HAP-1 (cell line): ENCODE measurements at regions not wholly inside any gene's neighbourhood (a gene's known extent, or its start where the extent isn't known, plus 50 kb on each side); places are given as distances from the start of the nearest gene placed in this dataset.

Experiments
- DNase-seq, 2 experiments: peaks; one replicate each; pipeline ENCODE4 v3.0.0-alpha.2; 2016 to 2020; ENCODE audit warnings: low spot score in 2 of 2
- H3K27me3 ChIP-seq: fragments of 250-450 bp; sonication (Bioruptor Pico); 2 replicates; pipeline ENCODE4 v1.5.1; 2020; ENCODE audit warnings: low read depth, mild to moderate bottlenecking, moderate library complexity
- H3K36me3 ChIP-seq: fragments of 250-450 bp; sonication (Bioruptor Pico); replicated peaks from 2 replicates; pipeline ENCODE4 v1.5.1; 2020; ENCODE audit warnings: mild to moderate bottlenecking
- H3K4me1 ChIP-seq: fragments of 250-450 bp; sonication (Bioruptor Pico); 2 replicates; pipeline ENCODE4 v1.5.1; 2020; ENCODE audit warnings: mild to moderate bottlenecking
- H3K4me3 ChIP-seq: fragments of 250-450 bp; sonication (Bioruptor Pico); 2 replicates; pipeline ENCODE4 v1.5.1; 2020; ENCODE audit warnings: mild to moderate bottlenecking, moderate library complexity
- H3K9me3 ChIP-seq: fragments of 250-450 bp; sonication (Bioruptor Pico); 2 replicates; pipeline ENCODE4 v1.5.1; 2020; ENCODE audit warnings: mild to moderate bottlenecking, moderate library complexity
- in situ Hi-C: fragments of 300-500 bp; cut with MboI; formaldehyde crosslinking; loops from 3 replicates; pipeline ENCODE4 v1.14.3; 2020; ENCODE audit warnings: low sequenced_read_pairs, inconsistent platforms, mixed read lengths

DNA sequence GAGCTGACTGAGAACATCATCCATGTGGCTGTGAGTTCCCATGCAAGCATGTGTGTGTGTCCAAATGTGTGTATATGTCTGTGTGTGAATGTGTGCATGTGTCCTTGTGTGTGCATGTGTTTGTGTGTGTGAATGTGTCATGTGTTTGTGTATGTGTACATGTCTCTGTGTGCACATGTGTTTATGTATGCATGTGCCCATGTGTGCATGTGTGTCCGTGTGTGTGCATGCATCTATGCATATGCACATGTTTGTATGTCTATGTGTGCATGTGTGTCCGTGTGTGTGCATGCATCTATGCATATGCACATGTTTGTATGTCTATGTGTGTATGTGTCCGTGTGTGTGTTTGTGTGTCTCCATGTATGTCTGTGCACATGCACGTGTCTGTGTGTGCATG lies 99.7 kb downstream of the LBH start:
- H3K4me1 ChIP-seq: no peaks in the 10 kb centered on the region
- no peak overlapping the region for H3K4me3 ChIP-seq
- H3K36me3 ChIP-seq: no peaks in the 10 kb centered on the region
- H3K9me3 ChIP-seq: no peaks in the 10 kb centered on the region; the same call in 1 of the 2 replicates
- DNase-seq: no peak
- in situ Hi-C loops: no loop called here
- no peaks in the 10 kb centered on the region for H3K27me3 ChIP-seq

DNA sequence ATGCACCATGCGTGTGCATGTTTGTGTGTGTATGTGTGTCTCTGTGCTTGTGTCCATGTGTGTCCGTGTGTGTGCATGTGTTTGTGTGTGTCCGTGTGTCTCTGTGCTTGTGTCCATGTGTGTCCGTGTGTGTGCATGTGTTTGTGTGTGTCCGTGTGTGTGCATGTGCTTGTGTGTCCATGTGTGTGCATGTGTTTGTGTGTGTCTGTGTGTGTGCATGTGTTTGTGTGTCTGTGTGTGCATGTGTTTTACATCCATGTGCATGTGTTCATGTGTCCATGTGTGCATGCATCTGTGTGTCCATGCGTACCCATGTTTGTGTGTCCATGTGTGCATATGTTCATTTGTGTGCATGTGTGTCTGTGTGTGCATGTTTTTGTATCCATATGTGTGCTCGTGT lies 100.5 kb downstream of the LBH start:
- no peak for DNase-seq
- peaks cover 3% of the 10 kb centered on the region; the same call in 1 of the 2 replicates for H3K4me1 ChIP-seq
- H3K36me3 ChIP-seq: no peaks in the 10 kb centered on the region
- in situ Hi-C loops: no loop called here
- H3K4me3 ChIP-seq: no peak overlapping the region
- H3K27me3 ChIP-seq: no peaks in the 10 kb centered on the region
- H3K9me3 ChIP-seq: no peaks in the 10 kb centered on the region; the same call in 1 of the 2 replicates

DNA sequence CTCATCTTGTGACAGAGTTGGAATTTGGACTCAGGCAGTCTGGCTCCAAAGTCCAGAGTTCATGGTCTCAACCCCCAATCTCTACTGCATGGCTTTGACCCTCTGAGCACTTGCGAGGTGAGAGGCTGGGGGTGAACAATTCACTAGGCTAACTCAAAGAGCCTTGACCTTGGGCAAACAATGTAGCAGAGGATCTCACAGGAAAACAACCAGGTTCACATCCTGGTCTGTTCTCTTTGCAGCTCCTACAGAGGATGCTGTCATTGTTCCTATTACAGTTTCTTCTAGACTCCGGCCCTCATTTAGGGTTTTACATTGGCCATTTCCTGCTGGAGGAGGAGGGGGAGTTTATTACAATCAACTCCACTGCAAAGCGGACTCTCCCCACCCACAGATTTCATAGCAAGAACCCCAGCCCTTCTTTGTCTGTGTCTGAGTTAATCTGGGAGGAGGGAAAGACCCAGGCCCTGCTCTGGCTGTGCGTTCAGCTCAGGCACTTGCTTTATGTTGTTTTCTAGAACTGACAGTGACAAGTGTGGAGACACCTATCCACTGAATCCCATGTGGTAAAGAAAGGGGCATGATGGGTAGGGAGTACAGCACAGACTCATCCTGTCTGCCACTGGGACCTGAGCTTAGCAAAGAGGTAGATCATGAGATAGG lies 101.6 kb downstream of the LBH start:
- Histone ChIP-seq H3K4me3 (no peak overlapping the region), H3K9me3 (no peaks in the 10 kb centered on the region; the same call in 1 of the 2 replicates), H3K4me1 (peaks cover 3% of the 10 kb centered on the region; the same call in 1 of the 2 replicates), H3K27me3 (no peaks in the 10 kb centered on the region), H3K36me3 (no peaks in the 10 kb centered on the region)
- no peak for DNase-seq
- in situ Hi-C loops: no loop called here

DNA sequence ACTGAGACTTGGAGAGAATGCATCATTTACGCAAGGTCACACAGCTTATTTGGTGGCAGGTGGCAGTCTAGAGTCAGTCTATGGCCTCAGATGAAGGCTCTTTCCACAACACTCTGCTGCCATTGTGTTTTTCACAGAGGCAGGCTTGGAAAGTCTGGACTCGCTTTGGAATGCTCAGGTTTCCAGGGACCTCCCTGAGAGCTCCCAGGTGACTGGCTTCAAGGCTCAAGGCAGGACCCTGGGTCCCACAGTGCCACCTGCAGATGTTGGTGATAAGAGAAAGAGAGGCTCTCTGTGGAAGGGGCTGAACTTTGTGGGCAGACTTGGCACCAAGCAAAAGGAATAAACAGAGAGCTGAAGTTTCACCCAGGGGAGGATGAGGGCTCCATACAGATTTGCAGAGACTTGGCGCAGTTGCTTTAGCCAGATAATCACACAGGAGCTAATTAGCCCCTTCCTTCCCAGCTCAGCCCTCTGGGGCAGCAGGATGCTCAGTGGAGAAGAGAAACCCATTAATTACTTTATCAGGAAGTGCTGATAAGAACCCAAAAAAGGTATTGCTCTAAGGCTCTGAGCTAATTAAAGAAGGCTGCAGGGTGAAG lies 103.5 kb downstream of the LBH start:
- no peak overlapping the region for H3K4me3 ChIP-seq
- in situ Hi-C loops: no loop called here

DNA sequence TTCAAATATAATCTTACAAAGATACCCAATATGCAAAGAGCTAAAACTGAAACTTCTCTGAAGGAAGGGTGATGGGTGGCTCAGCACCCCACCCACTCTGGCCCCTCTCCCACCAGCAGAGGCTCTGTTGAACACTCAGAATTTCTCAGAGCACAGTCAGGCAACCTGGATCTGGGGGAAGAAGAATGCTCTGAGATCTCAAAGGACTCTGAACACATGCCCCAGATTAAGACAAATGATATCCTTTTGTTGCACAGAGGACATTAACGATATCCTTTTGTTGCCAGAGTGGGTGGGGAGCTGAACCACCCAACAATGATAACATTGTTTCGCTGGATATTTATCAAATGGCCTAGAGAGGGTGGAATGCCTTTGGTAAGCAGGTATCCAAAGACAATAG lies 104.8 kb downstream of the LBH start:
- Histone ChIP-seq H3K4me1 (peaks cover 3% of the 10 kb centered on the region; the same call in 1 of the 2 replicates), H3K36me3 (no peaks in the 10 kb centered on the region), H3K9me3 (no peaks in the 10 kb centered on the region; the same call in 1 of the 2 replicates), H3K4me3 (no peak overlapping the region), H3K27me3 (no peaks in the 10 kb centered on the region)
- in situ Hi-C loops: no loop called here
- peak in 1 of 2 experiments; percentile 16 for DNase-seq

More for the DNA sequence above, 103.5 kb downstream of the LBH start:
- Histone ChIP-seq H3K27me3 (no peaks in the 10 kb centered on the region), H3K9me3 (no peaks in the 10 kb centered on the region; the same call in 1 of the 2 replicates), H3K4me1 (peaks cover 3% of the 10 kb centered on the region; the same call in 1 of the 2 replicates), H3K36me3 (no peaks in the 10 kb centered on the region)
- no peak for DNase-seq

DNA sequence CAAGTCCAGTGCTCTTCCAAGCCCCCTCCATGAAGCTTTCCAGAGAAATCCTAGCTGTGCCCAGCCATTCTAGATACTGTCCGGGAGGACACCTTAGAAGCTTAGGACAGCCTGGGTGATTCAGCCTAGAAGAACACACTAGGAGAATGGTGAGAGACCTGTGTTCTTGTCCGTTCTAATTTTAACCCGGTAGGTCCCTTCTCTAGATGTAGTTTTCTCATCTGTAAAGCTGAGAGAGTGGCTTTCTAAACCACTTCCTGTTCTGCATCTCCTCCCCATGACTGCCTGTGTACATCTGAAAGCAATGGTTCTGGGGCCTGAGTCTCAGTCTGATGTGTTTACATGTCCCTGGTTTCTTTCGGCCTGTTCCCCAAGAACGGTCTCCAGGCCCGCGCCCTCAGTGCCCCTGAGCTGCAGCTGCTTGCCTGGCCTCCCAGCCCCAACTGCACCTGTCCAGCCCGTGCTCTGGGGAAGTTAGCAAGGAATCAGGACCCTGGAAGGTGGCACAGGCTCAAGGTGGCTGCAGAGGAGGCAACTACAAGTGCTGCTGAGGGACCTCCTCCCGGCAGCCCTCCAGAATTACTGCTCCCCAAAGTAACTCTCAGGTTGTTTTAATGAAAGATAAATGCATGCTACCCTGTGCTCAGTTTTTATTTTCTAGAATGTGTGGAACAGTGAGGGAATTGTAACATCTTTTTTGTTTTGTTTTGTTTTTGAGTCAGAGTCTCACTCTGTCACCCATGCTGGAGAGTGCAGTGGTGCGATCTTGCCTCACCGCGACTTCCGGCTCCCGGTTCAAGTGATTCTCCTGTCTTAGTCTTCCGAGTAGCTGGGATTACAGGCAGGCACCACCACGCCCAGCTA lies 105.9 kb downstream of the LBH start:
- no peak for DNase-seq
- H3K4me3 ChIP-seq: no peak overlapping the region
- H3K27me3 ChIP-seq: no peaks in the 10 kb centered on the region
- no peaks in the 10 kb centered on the region for H3K36me3 ChIP-seq
- peaks cover under 1% of the 10 kb centered on the region for H3K9me3 ChIP-seq
- in situ Hi-C loops: no loop called here
- peaks cover 3% of the 10 kb centered on the region; the same call in 1 of the 2 replicates for H3K4me1 ChIP-seq

- no peaks in the 10 kb centered on the region for H3K36me3 ChIP-seq
- in situ Hi-C loops: no loop called here
- H3K4me1 ChIP-seq: peaks cover 3% of the 10 kb centered on the region; the same call in 1 of the 2 replicates
- no peak overlapping the region for H3K4me3 ChIP-seq
- no peaks in the 10 kb centered on the region for H3K27me3 ChIP-seq
- peaks cover 9% of the 10 kb centered on the region for H3K9me3 ChIP-seq
- no peak for DNase-seq
These were observed 107.1 kb downstream of the LBH start for GRCh38 chr2:30338475-30338874.

DNA sequence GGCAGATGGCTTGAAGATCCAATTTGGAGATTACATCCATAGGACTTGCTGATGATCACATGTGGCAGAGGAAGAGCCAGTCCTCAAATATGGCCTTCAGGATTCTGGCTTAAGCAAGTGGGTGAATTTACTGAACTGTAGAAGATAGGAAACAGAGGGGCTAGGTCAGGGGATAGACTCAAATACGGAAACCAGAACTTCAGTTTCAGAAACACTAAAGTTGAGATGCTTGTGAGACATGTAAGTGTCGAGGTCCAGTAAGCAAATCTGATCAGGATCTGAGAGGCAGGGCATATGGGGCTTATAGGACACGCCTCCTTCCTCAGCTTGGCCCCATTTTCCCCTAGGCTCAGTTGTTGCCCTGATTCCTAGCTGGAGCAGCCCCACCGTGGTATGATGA lies 107.7 kb downstream of the LBH start:
- in situ Hi-C loops: no loop called here
- Histone ChIP-seq H3K9me3 (peaks cover 13% of the 10 kb centered on the region), H3K4me1 (peaks cover 3% of the 10 kb centered on the region; the same call in 1 of the 2 replicates), H3K4me3 (no peak overlapping the region), H3K27me3 (no peaks in the 10 kb centered on the region), H3K36me3 (no peaks in the 10 kb centered on the region)
- no peak for DNase-seq

- no peak for DNase-seq
- Histone ChIP-seq H3K36me3 (no peaks in the 10 kb centered on the region), H3K27me3 (no peaks in the 10 kb centered on the region), H3K4me1 (no peaks in the 10 kb centered on the region), H3K9me3 (peaks cover 13% of the 10 kb centered on the region), H3K4me3 (no peak overlapping the region)
- in situ Hi-C loops: no loop called here
These were observed 105.4 kb upstream of the LCLAT1 start for GRCh38 chr2:30341500-30342267.

- no peak for DNase-seq
- Histone ChIP-seq H3K27me3 (no peaks in the 10 kb centered on the region), H3K4me3 (no peak overlapping the region), H3K36me3 (no peaks in the 10 kb centered on the region), H3K4me1 (no peaks in the 10 kb centered on the region), H3K9me3 (peaks cover 13% of the 10 kb centered on the region)
- in situ Hi-C loops: no loop called here
These were observed 100.4 kb upstream of the LCLAT1 start for GRCh38 chr2:30346471-30347169.

DNA sequence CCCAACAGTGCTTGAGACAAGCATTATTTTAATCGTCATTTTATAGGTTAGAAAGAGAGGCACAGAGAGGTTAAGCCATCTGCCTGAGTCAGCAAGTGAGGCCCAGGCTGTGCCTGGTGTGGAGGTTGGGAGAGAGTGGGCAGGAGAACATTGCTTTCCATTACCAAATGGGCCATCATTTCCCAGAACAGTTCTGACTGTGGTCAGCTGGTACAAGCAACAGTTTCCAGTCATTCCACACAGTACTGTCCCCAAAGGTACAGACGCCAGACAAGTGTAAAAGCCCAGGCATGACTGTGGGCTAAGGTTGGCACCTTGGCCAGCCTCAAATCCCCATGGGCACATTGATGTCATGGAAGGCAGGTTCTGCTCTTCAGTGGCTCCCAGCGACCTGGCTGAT lies 98.2 kb upstream of the LCLAT1 start:
- H3K36me3 ChIP-seq: no peaks in the 10 kb centered on the region
- peaks cover under 1% of the 10 kb centered on the region; the same call in 1 of the 2 replicates for H3K9me3 ChIP-seq
- in situ Hi-C loops: no loop called here

DNA sequence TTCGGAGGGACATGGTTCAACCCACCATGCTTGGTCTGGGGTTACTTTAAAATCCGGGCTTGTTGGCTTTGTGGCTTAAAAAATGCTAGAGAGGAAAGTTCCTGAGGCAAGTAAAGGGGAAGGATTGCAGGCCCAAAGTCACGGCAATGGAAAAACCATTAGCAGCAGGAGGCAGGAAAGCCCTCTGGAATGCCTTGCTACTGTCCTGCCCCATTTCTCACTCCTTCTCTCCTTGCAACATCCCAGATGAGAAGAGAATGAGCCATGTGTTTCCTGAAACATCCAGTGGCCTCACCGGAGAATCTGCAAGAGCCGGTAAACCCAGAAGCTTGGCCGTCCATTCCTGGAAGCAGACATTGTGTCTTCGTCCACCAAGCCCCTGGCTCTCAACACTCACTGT lies 97.4 kb upstream of the LCLAT1 start:
- no peak for DNase-seq
- Histone ChIP-seq H3K36me3 (no peaks in the 10 kb centered on the region), H3K9me3 (no peaks in the 10 kb centered on the region), H3K4me3 (no peak overlapping the region), H3K27me3 (no peaks in the 10 kb centered on the region), H3K4me1 (no peaks in the 10 kb centered on the region)
- in situ Hi-C loops: no loop called here

More for the DNA sequence above, 98.2 kb upstream of the LCLAT1 start:
- H3K27me3 ChIP-seq: no peaks in the 10 kb centered on the region
- no peak for DNase-seq
- H3K4me1 ChIP-seq: no peaks in the 10 kb centered on the region
- H3K4me3 ChIP-seq: no peak overlapping the region

DNA sequence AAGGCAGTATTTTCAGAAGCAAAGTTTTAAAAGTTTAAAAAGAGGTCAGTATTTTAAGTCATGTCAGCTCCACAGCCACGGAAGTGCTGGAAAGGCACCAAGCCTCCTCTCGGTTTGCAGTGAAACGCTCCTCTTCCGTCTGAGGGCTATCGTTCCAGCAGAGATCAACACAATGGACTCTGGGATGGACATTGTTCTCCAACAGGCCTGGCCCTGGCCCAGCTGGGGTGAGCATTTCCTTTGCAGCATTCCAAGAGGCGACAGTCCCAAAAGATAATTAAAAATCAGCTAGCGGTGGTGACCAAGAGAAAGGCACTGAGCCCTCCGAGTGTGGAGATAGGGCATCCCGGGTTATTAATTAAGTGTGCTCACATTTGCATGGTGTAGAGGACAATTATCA lies 95.9 kb upstream of the LCLAT1 start:
- DNase-seq: no peak
- Histone ChIP-seq H3K4me1 (no peaks in the 10 kb centered on the region), H3K27me3 (no peaks in the 10 kb centered on the region), H3K36me3 (no peaks in the 10 kb centered on the region), H3K9me3 (no peaks in the 10 kb centered on the region), H3K4me3 (no peak overlapping the region)
- in situ Hi-C loops: no loop called here
